Inflammatory macrophage treated with lipopolysaccharide for 1 hour (primary cell): ENCODE measurements at regions not wholly inside any gene's neighbourhood (a gene's known extent, or its start where the extent isn't known, plus 50 kb on each side); places are given as distances from the start of the nearest gene placed in this dataset.

Experiments used
- DNase-seq, 2 donors: peaks; one replicate each; pipeline ENCODE4 v3.0.0-alpha.2; 2020 to 2022

DNA sequence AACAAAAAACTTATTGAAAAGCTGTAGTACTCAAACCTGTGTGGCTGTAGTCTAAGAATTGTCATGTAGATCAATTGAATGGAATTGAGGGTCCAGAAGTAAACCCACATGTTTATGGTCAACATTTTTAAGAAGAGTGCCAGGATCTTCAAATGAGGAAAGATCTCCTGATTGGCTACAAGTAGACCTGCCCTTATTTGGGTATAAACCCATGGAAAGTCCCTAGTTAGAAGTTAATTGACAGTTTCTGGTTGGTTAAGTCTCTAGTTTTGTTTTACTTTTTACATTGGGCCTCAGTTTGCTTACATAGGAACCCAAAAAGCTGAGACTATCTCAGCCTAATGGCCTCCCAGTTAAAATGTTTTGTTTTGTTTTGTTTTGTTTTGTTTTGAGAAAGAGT lies 91.9 kb upstream of the RESF1 start:
- DNase-seq, result no peak

DNA sequence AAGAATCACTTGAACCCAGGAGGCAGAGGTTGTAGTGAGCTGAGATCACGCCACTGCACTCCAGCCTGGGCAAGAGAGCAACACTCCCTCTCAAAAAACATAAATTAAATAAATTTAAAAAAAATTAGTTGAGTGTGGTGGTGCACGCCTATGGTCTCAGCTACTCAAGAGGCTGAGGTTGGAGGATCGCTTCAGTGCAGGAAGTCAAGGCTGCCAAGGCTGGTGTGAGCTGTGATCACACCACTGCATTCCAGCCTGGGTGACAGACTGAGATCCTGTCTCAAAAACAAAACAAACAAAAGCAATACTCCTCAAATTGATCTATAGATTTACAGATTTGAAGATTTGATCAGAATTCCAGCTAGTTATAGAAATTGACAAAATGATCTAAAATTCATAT lies 92.7 kb upstream of the RESF1 start:
- DNase-seq, result no peak

DNA sequence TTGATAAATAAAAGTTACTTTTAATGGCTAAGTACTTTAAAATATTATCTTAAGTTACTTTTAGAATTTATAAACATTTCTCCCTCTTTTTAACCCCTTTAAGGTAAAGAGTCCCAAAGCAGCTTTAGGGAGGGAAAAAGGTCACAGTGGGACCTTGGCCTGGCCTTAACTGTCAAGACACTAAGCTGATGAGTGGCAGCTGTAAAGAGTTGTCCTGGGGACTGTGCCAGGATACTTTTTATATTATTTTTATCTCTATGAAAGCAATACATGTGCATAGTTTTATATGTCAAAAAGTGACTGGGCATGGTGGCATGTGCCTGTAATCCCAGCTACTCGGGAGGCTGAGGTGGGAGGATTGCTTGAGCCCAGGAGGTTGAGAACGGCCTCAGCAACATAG lies 94.2 kb upstream of the RESF1 start:
- no peak for DNase-seq

DNA sequence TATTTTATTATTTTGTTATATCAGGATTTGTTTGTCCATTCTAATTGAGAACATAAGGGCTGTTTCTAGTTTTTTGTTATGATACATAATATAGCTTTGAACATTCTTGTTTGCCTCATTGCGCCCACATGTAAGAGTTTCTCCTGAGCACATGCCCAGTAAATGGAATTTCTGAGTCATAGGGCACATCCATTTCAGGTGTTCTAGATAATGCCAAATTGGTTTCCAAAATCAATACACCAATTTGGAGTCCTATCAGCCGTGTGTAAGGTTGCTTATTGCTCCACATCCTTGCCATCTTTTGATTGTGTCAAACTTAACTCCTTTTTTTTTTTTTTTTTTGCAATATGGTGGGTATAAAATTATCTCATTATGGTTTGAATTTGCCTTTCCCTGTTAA lies 97.9 kb upstream of the RESF1 start:
- no peak for DNase-seq

DNA sequence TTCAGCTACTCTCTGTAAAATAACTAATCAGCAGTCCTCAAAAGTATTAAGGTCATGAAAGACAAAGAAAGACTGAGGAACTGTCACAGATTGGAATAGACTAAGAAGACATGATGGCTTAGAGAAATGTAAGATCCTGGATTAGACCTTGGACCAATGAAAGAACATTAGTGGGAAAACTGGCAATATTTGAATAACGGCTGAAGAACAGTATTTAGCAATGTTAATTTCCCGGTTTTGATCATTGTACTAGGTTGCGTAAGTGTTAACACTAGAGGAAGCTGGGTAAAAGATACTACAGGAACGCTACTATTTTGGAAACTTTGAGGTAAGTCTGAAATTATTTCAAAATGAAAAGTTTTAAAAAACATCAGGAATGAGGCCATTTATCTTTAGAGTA lies 98.8 kb upstream of the RESF1 start:
- DNase-seq, result no peak

DNA sequence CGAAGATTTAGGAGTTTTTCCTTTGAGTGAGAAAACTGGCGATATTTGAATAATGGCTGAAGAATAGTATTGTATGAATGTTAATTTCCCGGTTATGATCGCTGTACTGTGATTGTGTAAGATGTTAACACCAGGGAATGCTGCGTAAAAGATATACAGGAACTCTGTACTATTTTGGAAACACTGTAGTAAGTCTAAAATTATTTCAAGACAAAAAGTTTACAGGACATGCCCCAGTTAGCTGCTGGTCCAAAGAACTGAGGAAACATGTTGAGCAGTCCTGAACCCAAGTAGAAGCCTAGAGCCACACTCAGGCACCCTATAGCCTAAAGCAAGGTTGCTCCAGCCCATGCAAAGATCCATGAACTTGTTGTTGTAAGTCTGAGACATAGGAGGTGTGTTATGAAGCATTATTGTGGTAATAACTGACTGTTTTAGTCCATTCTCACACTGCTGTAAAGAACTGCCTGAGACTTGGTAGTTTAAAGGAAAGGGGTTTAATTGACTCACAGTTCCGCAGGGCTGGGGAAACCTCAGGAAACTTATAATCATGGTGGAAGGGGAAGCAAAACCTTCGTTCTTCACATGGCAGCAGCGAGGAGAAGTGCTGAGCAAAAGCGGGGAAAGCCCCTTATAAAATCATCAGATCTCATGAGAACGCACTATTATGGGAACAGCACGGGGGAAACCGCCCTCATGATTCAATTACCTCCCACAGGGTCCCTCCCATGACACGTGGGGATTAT lies 99.8 kb upstream of the RESF1 start:
- peak; percentile 80 to 90 for DNase-seq

DNA sequence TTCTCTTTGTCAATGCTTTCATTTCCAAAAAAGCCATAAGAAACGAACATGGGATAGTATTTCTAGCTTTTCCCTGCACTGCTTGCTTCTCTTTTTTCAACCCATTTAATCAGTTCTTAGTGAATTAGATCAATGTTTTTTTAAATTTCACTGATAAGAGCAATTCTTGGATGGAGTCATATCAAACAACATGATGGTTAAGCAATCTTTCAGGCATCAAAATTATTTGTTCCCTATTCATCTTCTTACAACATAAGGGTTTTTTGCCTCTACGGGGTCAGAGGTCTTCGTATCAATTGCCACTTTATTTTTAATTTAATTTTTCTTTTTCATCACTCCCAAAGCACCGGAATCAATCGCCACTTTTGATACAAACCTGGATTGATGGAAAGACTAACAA lies 103.8 kb upstream of the RESF1 start:
- DNase-seq, result no peak

DNA sequence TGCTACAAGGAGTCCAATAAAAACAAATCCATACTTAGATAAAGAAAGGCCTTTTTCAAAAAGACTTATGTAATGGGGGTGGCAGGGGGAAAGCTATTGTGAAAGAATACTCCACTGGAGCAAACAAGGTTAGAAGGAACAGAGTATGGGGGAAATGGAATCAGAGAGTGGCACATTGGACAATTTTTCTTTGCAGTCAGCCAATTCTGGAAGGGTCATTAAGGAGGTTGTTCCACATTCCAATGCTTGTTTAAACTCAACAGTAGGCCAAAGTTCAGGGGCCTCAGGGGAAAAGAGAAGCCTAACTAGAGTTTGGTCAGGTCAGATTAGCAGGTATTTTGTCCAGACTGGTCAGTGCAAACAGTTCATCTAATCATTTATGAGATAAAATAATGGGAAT lies 105.2 kb upstream of the RESF1 start:
- DNase-seq, result peak in 1 of 2 donors; percentile 28

DNA sequence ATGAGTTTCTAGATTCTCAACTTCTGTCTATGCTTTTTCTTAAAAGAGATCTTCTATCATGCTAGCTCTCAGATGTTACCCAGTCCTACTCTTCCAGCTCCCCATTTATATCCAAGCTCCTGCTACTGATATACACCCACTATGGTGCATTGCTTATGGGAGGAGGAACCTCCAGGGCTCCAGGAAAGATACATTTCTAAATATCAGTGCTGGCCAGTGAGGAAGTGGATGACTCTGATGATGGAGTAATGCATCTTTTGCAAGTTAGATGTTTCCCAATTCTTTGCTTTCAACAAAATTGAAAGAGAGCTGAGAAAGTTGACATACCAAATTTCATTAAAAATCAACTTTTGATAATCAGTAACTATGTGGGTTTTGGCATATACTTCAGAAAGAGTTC lies 105.7 kb upstream of the RESF1 start:
- peak; percentile 88 to 93 for DNase-seq

DNA sequence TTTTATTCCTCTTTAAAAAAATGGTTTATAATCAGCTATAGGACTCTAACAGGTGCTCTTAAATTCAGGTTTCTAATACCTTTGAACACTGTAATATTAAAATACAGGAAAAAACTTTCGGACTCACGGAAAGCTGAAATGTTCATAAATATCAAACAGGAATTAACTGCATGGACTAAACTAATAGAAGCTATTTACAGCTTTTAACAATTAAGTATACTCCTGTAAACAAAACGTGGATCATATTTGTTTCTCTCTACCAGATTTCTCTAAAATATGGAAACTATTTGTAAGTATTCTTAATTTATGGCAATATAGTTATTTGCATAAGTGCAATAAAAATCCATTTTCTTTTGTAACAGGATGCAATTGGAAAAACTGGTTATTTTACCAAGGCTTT lies 108.9 kb upstream of the RESF1 start:
- no peak for DNase-seq

DNA sequence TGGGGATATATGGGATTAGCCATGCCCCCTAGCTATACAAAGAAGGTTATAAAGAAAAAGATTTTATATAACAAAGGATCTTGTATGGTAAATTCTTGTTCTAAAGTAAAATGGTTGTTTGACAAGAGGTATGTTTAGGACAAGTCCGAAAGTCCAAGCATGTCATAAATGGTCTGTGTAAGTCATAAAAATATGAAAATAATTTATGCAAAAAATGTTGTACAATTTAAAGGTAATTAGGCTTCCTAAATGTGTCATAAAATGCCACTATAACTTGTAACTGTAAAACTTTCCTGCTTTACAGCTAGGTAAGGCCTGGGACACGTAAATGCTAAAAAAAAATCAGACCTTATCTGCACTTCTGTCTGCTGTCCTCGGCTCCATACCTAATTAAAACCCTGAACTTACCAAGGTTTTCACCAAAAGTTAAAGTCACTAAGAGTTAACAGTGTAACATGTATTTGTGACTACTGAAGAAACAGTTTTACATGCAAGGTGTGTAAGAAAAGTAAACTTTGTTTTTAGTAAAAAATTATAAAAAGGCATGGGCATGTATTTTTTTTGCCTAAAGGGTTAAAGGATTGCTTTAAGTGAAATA lies 110.0 kb upstream of the RESF1 start:
- no peak for DNase-seq

DNA sequence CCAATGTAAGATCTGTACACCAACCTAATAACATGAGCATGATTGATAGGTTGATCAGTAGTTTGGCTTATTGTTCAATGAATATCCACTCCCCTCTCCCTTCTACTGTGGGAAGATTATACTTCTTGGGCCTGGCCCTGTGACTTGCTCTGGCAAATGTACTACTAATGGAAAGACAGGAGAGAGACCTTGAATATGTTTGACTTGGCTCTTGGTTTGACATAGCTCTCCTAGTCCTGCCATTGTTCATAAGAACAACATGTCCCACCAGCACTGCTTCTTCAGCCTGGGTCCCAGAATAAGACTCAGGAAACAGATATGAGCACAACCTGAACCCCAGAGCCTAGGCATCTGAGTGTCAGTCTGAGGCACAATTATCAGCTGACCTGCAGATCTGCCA lies 112.8 kb upstream of the RESF1 start:
- DNase-seq, result no peak

DNA sequence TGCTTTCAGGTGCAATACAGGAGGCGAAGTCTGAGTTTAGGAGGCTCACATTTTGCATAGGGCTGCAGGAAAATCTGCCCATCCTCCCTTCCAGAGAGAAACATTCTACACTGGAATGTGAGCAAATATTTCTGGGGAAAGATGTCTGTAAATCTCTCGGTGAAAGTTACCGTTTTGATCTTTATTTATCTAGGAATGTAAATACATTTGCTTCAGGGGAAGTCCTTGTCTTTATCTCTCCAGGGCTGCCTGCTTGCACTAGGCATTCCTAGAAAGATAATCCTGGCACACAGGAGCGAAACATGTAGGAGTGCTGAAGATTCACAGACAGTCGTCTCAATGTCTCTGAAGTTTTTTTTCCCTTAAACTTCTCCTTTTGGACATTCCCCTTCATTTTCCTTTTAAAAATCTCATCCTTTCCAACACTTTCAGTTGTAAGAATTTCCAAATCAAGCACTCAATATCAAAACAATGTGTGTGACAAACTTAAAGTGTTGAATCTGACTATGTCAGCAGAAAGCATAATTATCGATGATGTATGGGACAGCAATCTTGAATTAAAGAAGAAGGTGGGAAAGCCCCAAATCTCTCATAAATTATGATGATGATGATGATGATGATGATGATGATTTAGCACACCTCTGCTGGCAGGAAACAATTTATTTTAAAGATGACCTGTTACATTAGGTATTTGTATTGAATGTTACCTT lies 113.4 kb upstream of the RESF1 start:
- DNase-seq, result no peak

DNA sequence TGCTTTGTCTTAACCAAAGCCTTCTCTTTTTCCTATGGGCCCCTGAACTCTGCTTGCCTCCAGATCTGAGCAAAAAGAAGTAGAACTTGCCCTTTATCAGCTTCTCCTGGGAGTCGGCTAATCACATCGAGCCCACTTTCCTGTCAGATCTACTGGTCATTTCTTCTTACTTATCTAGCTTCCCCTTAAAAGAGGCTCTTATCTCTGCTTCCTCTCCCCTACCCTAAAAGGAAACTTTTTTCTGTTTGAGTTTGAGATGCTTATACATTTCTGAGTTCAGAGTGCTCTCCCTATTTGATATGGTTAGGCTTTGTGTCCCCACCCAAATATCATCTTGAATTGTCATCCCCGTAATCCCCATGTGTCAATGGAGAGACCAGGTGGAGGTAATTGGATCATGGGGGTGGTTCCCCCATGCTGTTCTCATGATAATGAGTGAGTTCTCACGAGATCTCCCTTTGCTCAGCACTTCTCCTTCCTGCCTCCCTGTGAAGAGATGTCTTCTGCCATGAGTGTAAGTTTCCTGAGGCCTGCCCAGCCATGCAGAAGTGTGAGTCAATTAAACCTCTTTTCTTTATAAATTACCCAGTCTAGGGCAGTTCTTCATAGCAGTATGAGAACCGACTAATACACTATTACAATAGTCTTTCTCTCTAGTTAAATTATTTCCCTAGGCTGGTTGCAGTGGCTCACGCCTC lies 114.7 kb upstream of the AMN1 start:
- no peak for DNase-seq

DNA sequence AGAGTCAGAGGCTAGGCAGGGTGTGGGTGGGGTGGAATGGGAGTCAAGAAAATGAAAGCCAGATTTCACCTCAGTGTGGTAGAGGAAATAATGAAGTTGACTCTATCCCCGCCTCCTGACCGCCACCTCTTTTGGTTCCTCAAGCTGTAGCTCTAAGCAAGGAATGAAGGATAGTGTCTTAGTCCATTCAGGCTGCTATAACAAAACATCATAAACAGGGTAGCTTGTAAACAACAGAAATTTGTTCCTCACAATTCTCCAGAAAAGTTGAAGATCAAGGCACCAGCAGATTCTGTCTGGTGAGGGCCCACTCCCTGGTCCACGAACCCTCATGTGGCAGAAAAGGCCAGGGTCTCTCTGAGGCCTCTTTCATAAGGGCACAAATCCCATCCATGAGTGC lies 109.1 kb upstream of the AMN1 start:
- DNase-seq, result no peak

DNA sequence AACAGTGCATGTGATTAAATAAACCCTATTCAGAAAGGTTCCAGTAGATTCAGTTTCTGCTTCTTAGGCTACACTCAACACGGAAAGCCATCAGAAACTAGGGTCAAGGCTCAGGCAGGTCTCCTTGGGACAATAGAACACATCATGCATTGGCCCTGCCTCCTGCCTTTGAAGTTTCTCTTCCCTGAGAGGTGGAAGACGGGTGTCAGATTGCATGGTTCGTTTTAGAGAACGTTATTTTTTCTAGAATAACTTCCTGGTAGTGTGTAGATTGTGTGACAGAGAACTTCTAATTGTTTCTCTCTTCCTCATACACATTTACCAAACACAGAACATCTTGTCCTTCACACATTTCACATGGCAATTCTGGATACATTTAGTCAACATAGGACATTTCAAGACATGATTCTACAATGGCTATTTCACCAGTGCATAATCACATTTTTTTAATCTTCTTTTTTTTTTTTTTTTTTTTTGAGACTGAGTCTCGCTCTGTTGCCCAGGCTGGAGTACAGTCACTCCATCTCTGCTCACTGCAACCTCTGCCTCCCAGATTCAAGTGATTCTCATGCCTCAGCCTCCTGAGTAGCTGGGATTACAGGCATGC lies 106.6 kb upstream of the AMN1 start:
- DNase-seq, result no peak

DNA sequence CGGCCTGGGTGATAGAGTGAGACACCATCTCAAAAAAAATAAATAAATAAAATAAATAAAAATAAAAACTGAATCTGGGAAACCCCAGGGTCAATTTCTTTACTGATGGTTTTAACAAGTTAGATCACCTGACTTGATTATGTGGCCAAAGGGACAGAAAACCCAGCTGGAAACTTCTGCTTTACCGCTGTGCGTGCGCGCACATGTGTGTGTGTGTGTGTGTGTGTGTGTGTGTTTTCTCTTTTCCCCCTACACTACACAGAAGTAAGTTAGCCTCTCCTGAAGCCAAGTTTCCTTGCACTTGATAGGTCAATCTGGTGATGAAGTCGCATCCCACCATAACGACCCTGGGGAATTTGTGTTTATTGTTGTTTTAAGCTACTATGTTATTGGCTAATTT lies 105.3 kb upstream of the AMN1 start:
- DNase-seq, result no peak

DNA sequence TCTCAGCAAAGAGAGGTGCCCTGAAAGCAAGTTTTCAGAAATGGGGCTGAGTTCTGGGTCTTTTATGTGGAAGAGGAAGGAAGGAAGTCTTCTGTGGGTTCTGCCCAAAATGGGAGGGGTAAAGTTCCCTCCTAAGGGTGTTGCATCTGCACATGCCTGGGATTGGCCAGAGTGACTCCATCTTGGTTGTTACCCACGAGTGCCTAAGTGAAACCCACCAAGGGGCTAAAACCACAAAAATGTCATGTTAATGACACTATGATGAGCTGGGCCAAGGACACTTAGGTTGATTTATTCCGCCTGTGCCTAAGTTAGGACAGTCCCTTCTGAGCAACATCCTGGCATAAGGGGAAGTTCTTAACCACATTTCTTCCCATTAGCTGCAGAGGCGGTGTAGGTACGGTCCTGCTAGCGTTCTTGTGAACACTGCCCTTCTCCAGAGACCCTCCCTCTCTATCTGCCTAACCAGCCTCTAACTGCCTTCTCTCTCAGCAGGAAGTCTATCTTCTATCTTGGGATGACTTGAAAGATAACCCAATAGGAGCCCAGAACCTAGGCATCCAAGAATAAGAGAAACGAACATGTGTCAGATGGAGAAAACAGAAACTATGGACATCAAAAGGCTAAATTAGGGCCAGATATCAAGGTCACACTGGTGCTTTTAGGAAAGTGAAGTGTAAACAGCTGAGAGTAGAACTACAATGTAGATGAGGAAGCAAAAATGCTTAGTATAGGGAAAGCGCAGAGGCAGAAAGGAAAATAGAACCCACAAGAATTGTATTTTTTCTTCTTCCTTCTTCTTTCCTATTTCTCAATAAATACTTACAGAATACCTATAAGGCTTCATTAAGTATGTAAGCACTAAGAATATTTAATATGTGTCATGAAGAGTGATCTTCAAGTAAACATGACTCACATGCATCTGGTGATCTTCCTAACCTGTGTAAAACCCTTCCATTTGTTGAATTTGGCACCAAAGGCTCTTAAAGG lies 104.2 kb upstream of the AMN1 start:
- peak; percentile 84 to 90 for DNase-seq

DNA sequence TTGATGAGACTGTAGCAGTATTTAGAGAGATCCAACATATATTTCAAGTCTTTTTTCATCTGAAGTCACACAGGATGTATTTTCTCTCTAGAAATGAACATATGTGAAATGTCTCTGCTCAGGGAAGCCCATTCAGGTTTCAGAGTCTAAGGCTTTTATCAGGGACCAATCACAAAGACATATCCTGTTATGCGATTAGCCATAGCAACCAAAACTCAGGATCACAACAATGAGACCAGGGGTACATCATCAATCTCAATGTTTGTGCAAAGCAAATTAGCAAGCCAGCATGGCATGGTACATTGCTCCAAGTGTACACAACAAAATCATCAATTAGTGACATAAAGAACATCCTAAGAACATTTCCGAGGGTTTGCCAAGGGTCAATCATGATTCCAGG lies 99.2 kb upstream of the AMN1 start:
- no peak for DNase-seq

DNA sequence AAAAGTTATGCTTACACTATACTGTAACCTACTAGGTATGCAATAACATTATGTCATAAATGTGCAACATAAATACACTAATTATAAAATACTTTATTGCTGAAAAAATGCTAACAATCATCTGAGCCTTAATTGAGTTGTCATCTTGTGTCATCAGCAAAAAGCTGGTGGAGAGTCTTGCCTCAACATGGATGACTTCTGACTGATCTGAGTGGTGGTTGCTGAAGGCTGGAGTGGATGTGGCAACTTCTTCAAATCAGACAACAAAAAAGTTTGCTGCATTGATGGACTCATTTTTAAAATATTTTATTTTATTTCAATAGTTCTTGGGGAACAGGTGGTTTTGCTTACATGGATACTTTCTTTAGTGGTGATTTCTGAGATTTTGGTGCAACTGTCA lies 93.9 kb upstream of the AMN1 start:
- peak; percentile 34 to 55 for DNase-seq

DNA sequence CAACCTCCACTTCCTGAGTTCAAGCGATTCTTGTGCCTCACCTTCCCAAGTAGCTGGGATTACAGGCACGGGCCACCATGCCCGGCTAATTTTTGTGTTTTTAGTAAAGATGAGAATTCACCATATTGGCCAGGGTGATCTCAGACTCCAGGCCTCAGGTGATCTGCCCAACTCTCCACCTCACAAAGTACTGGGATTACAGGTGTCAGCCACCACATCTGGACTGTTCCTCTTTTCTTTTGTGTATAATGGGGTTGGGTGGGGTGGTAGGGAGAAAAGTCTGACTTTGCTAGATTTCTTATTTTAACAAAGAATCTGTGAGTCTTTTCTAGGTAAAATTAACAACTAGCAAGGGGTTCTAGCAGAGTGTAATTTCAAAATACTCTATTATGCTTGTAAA lies 92.7 kb upstream of the AMN1 start:
- DNase-seq, result no peak

DNA sequence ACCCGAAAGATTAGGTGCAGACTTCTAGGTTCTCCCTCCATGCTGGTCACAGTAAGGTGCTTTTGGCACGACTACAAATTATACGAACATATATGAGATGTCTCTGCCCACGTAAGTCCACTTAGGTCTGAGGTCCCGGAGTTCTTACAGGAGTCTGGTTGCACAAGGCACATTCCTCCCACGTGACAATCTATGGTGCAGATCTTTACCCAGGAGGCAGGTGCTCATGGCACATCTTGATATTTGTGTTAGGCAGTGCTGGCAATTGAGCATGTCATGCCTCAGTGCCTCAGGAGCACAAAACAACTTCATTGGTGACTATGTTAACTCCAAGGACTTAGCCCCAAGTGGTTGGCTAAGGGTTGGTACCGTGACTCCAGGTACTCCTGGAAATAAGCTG lies 92.0 kb upstream of the AMN1 start:
- DNase-seq, result no peak
